ENCODE measurements at regions not wholly inside any gene's neighbourhood (a gene's known extent, or its start where the extent isn't known, plus 50 kb on each side); places are given as distances from the start of the nearest gene placed in this dataset.
"Not testable (repeated sequence)": the region's sequence is repeated elsewhere in the genome, so short reads cannot be mapped to it uniquely, and the experiment has no call there.

GRCh38 chr20:55632592-55632991 lies 372.7 kb downstream of the CBLN4 start:
- no peak overlapping the region for H3K4me3 ChIP-seq (ENCODE audit: low read length)
- TF ChIP-seq CTCF (conservative IDR thresholded peaks at IDR 0.05; ENCODE audit: low read depth, low read length): no peak
- DNase-seq (ENCODE audit: low read depth): no peak

GRCh38 chr20:55629143-55629542 lies 376.2 kb downstream of the CBLN4 start:
- not testable (repeated sequence) for H3K4me3 ChIP-seq (ENCODE audit: low read length); DNase-seq (ENCODE audit: low read depth)

- DNase-seq (ENCODE audit: low read depth): no peak
- H3K4me3 ChIP-seq (ENCODE audit: low read length): no peak overlapping the region
- no peak for TF ChIP-seq CTCF (conservative IDR thresholded peaks at IDR 0.05; ENCODE audit: low read depth, low read length)
Measured at GRCh38 chr20:55626716-55627115, 378.6 kb downstream of the CBLN4 start.

- DNase-seq (ENCODE audit: low read depth): no peak
- TF ChIP-seq CTCF (conservative IDR thresholded peaks at IDR 0.05; ENCODE audit: low read depth, low read length): no peak
- no peak overlapping the region for H3K4me3 ChIP-seq (ENCODE audit: low read length)
Measured at GRCh38 chr20:55616367-55616766, 389.0 kb downstream of the CBLN4 start.

- TF ChIP-seq CTCF (conservative IDR thresholded peaks at IDR 0.05; ENCODE audit: low read depth, low read length): no peak
- H3K4me3 ChIP-seq (ENCODE audit: low read length): no peak overlapping the region
- no peak for DNase-seq (ENCODE audit: low read depth)
Measured at GRCh38 chr20:55615818-55616217, 389.5 kb downstream of the CBLN4 start.

GRCh38 chr20:55614220-55614757 lies 391.0 kb downstream of the CBLN4 start:
- DNase-seq (ENCODE audit: low read depth): no peak
- no peak for TF ChIP-seq CTCF (conservative IDR thresholded peaks at IDR 0.05; ENCODE audit: low read depth, low read length)

GRCh38 chr20:55610756-55611155 lies 394.6 kb downstream of the CBLN4 start:
- no peak overlapping the region for H3K4me3 ChIP-seq (ENCODE audit: low read length)
- no peak for TF ChIP-seq CTCF (conservative IDR thresholded peaks at IDR 0.05; ENCODE audit: low read depth, low read length)
- no peak for DNase-seq (ENCODE audit: low read depth)

More at GRCh38 chr20:55614220-55614757, 391.0 kb downstream of the CBLN4 start:
- H3K4me3 ChIP-seq (ENCODE audit: low read length): no peak overlapping the region

GRCh38 chr20:55605594-55605993 lies 399.7 kb downstream of the CBLN4 start:
- H3K4me3 ChIP-seq (ENCODE audit: low read length): no peak overlapping the region
- DNase-seq (ENCODE audit: low read depth): no peak
- no peak for TF ChIP-seq CTCF (conservative IDR thresholded peaks at IDR 0.05; ENCODE audit: low read depth, low read length)

Data from retinal pigment epithelial cell (primary cell).